ENCODE measurements at regions not wholly inside any gene's neighbourhood (a gene's known extent, or its start where the extent isn't known, plus 50 kb on each side); places are given as distances from the start of the nearest gene placed in this dataset.

DNA sequence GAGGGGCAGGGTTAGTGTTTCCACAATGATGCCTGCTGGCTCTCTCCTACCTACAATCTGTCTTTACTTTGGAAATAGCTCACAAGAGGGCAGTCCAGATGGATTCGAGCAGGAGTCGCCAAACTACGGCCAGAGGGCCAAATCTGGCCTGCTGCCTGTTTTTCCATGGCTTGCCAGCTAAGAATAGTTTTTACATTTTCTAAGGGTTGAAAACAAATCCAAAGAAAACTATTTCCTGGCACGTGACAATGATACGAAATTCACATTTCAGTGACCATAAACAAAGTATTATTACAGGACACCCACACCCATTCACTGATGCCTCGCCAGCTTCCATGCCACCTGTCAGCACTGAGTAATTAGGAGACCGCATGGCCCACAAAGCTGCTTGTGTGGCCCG, 162.9 kb upstream of the WWC1 start:
- Histone ChIP-seq H3K79me2 (ENCODE audit: control insufficient read depth, insufficient read depth, low read length) (no peaks in the 10 kb centered on the region), H3K9me3 (replicated peaks; ENCODE audit: control insufficient read depth, insufficient read depth, low read length) (no peaks in the 10 kb centered on the region; the same call in 2 of the 3 replicates), H3K4me3 (no peak overlapping the region), H3K27ac (ENCODE audit: control insufficient read depth, insufficient read depth) (no peak overlapping the region), H3K9ac (ENCODE audit: control insufficient read depth, insufficient read depth, low read length) (no peak overlapping the region), H4K20me1 (ENCODE audit: control insufficient read depth, insufficient read depth) (no peaks in the 10 kb centered on the region), H3K36me3 (ENCODE audit: control insufficient read depth in 2 of 2, insufficient read depth in 2 of 2, low read length in 1 of 2) (no peaks in the 10 kb centered on the region), H2AFZ (ENCODE audit: control insufficient read depth, low read depth, low read length) (no peak overlapping the region), H3K27me3 (replicated peaks in 1 of 2; ENCODE audit: control insufficient read depth in 2 of 2, insufficient read depth in 2 of 2, low read length in 1 of 2) (peaks cover 1 to 2% of the 10 kb centered on the region in 2 experiments), H3K4me1 (ENCODE audit: control insufficient read depth, insufficient read depth, low read length) (peaks cover 9% of the 10 kb centered on the region), H3K4me2 (ENCODE audit: control insufficient read depth, insufficient read depth) (no peak overlapping the region)
- FAIRE-seq (no peak), ATAC-seq (no peak), DNase-seq (ENCODE audit: low read depth, low spot score) (no peak)
- CTCF ChIA-PET, result interaction anchor here (0.6 to 1.1 kb wide), 3 partner anchors 8 to 20 kb away, joined by 3 read pairs; no protein-coding TSS in a partner anchor
- WGBS (ENCODE audit: insufficient coverage, insufficient replicate concordance, low lambda C conversion rate, missing lambda C conversion rate), result 34% methylated on average over 8 of the region's 8 CpGs
- TF ChIP-seq ASH2L (IDR thresholded peaks at IDR 0.05; ENCODE audit: borderline replicate concordance, low read depth) (no peak), E2F8 (IDR thresholded peaks at IDR 0.05; ENCODE audit: low read depth, partially characterized antibody) (no peak), NFYA (IDR thresholded peaks at IDR 0.05; ENCODE audit: borderline replicate concordance, low read depth, low read length) (no peak), CEBPB (IDR thresholded peaks at IDR 0.05; ENCODE audit: borderline replicate concordance in 1 of 2, low read depth in 2 of 2, low read length in 2 of 2) (no peak)
- TF ChIP-seq, protein P1, sequence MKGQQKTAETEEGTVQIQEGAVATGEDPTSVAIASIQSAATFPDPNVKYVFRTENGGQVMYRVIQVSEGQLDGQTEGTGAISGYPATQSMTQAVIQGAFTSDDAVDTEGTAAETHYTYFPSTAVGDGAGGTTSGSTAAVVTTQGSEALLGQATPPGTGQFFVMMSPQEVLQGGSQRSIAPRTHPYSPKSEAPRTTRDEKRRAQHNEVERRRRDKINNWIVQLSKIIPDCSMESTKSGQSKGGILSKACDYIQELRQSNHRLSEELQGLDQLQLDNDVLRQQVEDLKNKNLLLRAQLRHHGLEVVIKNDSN (IDR thresholded peaks at IDR 0.05; ENCODE audit: borderline replicate concordance, extremely low read length, insufficient read depth, low read depth, low read length), result no peak
- RAD21 ChIA-PET (ENCODE audit: unreplicated experiment), result no interaction called here
- POLR2A ChIA-PET, result interaction anchor here (0.6 kb wide), 1 partner anchor 95 kb away, joined by 3 read pairs; no protein-coding TSS in a partner anchor
- intact Hi-C loops (cut with micrococcal nuclease; ENCODE audit: unreplicated experiment) (no loop called here), in situ Hi-C loops (cut with MboI) (no loop called here)
- SMC1A ChIA-PET (ENCODE audit: uncharacterized antibody, unreplicated experiment), result no interaction called here
- no TSS peak for BruUV-seq (replicated peaks)

Measured in GM12878 (cell line).